HCT116 (cell line): ENCODE measurements at regions not wholly inside any gene's neighbourhood (a gene's known extent, or its start where the extent isn't known, plus 50 kb on each side); places are given as distances from the start of the nearest gene placed in this dataset.

Experiments used
- ATAC-seq: fragments of 200-7000 bp; cut with Tn5 transposase; 2 replicates; pipeline ENCODE4 v1.9.1; 2020; ENCODE audit warnings: mild to moderate bottlenecking, moderate library complexity
- BruUV-seq: library from RNA; stranded (reverse); fragments of 400-500 nt; replicated peaks from 2 replicates; lab custom pipeline; 2021; lab: Mats Ljungman, UMichigan
- CTCF ChIA-PET: fragments of 300-600 bp; sonication (Branson Sonifier 250); formaldehyde crosslinking; loops from one replicate; lab custom pipeline; 2021; ENCODE audit warnings: antibody characterized with exemption; lab: Charles Lee
- POLR2A ChIA-PET: fragments of 300-600, 350-600 bp; sonication (Branson Sonifier 250); formaldehyde crosslinking; loops from one replicate; lab custom pipeline; 2021; ENCODE audit warnings: antibody characterized with exemption; lab: Charles Lee
- RAD21 ChIA-PET, 2 experiments: fragments of 300-600 bp; sonication (Branson Sonifier 250); formaldehyde crosslinking; loops; one replicate each; lab custom pipeline; 2023; ENCODE audit warnings: low total read pairs in 2 of 2; ENCODE audit not compliant: uncharacterized antibody in 2 of 2, unreplicated experiment in 2 of 2, low non-redundant PET in 1 of 2; lab: Charles Lee
- DNase-seq: peaks from one replicate; pipeline ENCODE4 v3.0.0-alpha.2; 2010; ENCODE audit warnings: low read depth, low spot score
- H2AFZ ChIP-seq: fragments of 200-600 bp; shearing (Covaris generic), sonication (generic); 2 replicates; pipeline ENCODE4 v1.6.1; 2017; ENCODE audit warnings: low read depth, mixed run types, mixed read lengths, antibody characterized with exemption, low read length; ENCODE audit not compliant: poor library complexity, severe bottlenecking
- H3K27ac ChIP-seq: 2 replicates; pipeline ENCODE4 v1.5.1; 2012; ENCODE audit warnings: low read depth, low read length
- H3K27me3 ChIP-seq: fragments of 200-600 bp; sonication (generic); 2 replicates; pipeline ENCODE4 v1.6.1; 2016; ENCODE audit warnings: mixed run types, low read length, mixed read lengths; ENCODE audit not compliant: insufficient read depth
- H3K36me3 ChIP-seq, 2 experiments: fragments of 200-500 bp in 1 of 2; fragments of 200-600 bp in 1 of 2; sonication (Bioruptor generic) in 1 of 2; sonication (generic) in 1 of 2; 2 replicates each; pipeline versions ENCODE4 v1.5.1 to v1.6.1; 2014 to 2016; ENCODE audit warnings: low read length in 2 of 2, inconsistent platforms in 1 of 2, mixed read lengths in 1 of 2, mixed run types in 1 of 2; ENCODE audit not compliant: insufficient read depth in 2 of 2, control insufficient read depth in 1 of 2
- H3K4me1 ChIP-seq, 2 experiments: fragments of 200-600 bp in 1 of 2; sonication (generic) in 1 of 2; 2 replicates each; pipeline versions ENCODE4 v1.5.1 to v1.6.1; 2012 to 2017; ENCODE audit warnings: low read length in 2 of 2, inconsistent platforms in 1 of 2, mild to moderate bottlenecking in 1 of 2, mixed read lengths in 1 of 2, mixed run types in 1 of 2, moderate library complexity in 1 of 2; ENCODE audit not compliant: insufficient read depth in 2 of 2, control insufficient read depth in 1 of 2
- H3K4me2 ChIP-seq: fragments of 200-600 bp; sonication (generic); 2 replicates; pipeline ENCODE4 v1.6.1; 2017; ENCODE audit warnings: mixed run types, low read length, mixed read lengths
- H3K4me3 ChIP-seq, 2 experiments: fragments of 200-600 bp in 1 of 2; sonication (generic) in 1 of 2; replicated peaks in 1 of 2; 2 replicates each; pipeline ENCODE4 v1.5.1; 2011 to 2016; ENCODE audit warnings: low read length in 2 of 2, control low read depth in 1 of 2, low read depth in 1 of 2, mild to moderate bottlenecking in 1 of 2, mixed read lengths in 1 of 2, mixed run types in 1 of 2
- H3K79me2 ChIP-seq: fragments of 200-600 bp; sonication (generic); 2 replicates; pipeline ENCODE4 v1.6.1; 2017; ENCODE audit warnings: mild to moderate bottlenecking, mixed run types, low read length, moderate library complexity, mixed read lengths; ENCODE audit not compliant: insufficient read depth
- H3K9ac ChIP-seq: fragments of 200-600 bp; sonication (generic); 2 replicates; pipeline ENCODE4 v1.6.1; 2016; ENCODE audit warnings: low read length, mixed read lengths
- H3K9me2 ChIP-seq: fragments of 200-600 bp; sonication (generic), shearing (Covaris generic); 2 replicates; pipeline ENCODE4 v1.6.1; 2017; ENCODE audit warnings: mixed run types, mild to moderate bottlenecking, moderate library complexity; ENCODE audit not compliant: insufficient read depth
- H3K9me3 ChIP-seq, 2 experiments: fragments of 200-500 bp in 1 of 2; fragments of 200-600 bp in 1 of 2; sonication (Bioruptor generic) in 1 of 2; sonication (generic) in 1 of 2; 2 replicates each; pipeline ENCODE4 v1.6.1; 2014 to 2017; ENCODE audit warnings: low read length in 2 of 2, mixed read lengths in 2 of 2, inconsistent platforms in 1 of 2, low read depth in 1 of 2, mild to moderate bottlenecking in 1 of 2, mixed run types in 1 of 2, moderate library complexity in 1 of 2; ENCODE audit not compliant: control insufficient read depth in 1 of 2, insufficient read depth in 1 of 2
- H4K20me1 ChIP-seq: fragments of 200-600 bp; sonication (generic), shearing (Covaris generic); 2 replicates; pipeline ENCODE4 v1.6.1; 2017; ENCODE audit warnings: mixed run types, mild to moderate bottlenecking, moderate library complexity; ENCODE audit not compliant: insufficient read depth
- ATF3 ChIP-seq: IDR thresholded peaks from 2 replicates; pipeline ENCODE4 v1.6.1; 2012
- CBX3 ChIP-seq: IDR thresholded peaks from 2 replicates; pipeline ENCODE4 v1.6.1; 2012; ENCODE audit warnings: low read depth
- CEBPB ChIP-seq: IDR thresholded peaks from 2 replicates; pipeline ENCODE4 v1.6.1; 2012; ENCODE audit warnings: low read depth
- EGR1 ChIP-seq: IDR thresholded peaks from 2 replicates; pipeline ENCODE4 v1.6.1; 2012; ENCODE audit warnings: low read depth
- ELF1 ChIP-seq: IDR thresholded peaks from 2 replicates; pipeline ENCODE4 v1.6.1; 2012; ENCODE audit warnings: low read depth, borderline replicate concordance
- EZH2phosphoT487 ChIP-seq: fragments of 200-600 bp; IDR thresholded peaks from 2 replicates; pipeline ENCODE4 v1.6.1; 2018; ENCODE audit warnings: antibody characterized with exemption, borderline replicate concordance
- FOSL1 ChIP-seq: IDR thresholded peaks from 2 replicates; pipeline ENCODE4 v1.6.1; 2012; ENCODE audit warnings: low read depth
- JUND ChIP-seq: IDR thresholded peaks from 2 replicates; pipeline ENCODE4 v1.6.1; 2012
- MAX ChIP-seq: IDR thresholded peaks from 2 replicates; pipeline ENCODE4 v1.6.1; 2012
- POLR2A ChIP-seq: IDR thresholded peaks from 2 replicates; pipeline ENCODE4 v1.7.0; 2011; ENCODE audit warnings: borderline replicate concordance; ENCODE audit not compliant: insufficient read depth, insufficient read length; ENCODE audit errors: extremely low read depth
- SIN3A ChIP-seq: IDR thresholded peaks from 2 replicates; pipeline ENCODE4 v1.6.1; 2012; ENCODE audit warnings: low read depth
- SP1 ChIP-seq: IDR thresholded peaks from 2 replicates; pipeline ENCODE4 v1.6.1; 2012; ENCODE audit warnings: low read depth
- TCF7L2 ChIP-seq: IDR thresholded peaks from 2 replicates; pipeline ENCODE4 v1.7.0; 2011; ENCODE audit warnings: borderline replicate concordance, inconsistent platforms; ENCODE audit not compliant: insufficient read depth, insufficient read length; ENCODE audit errors: extremely low read depth
- ZBTB33 ChIP-seq: IDR thresholded peaks from 2 replicates; pipeline ENCODE4 v1.6.1; 2011; ENCODE audit warnings: mild to moderate bottlenecking, low read length, moderate library complexity; ENCODE audit not compliant: insufficient replicate concordance; ENCODE audit errors: extremely low read depth
- ZFX ChIP-seq: fragments of 450-650 bp; IDR thresholded peaks from 2 replicates; pipeline ENCODE4 v1.6.1; 2017
- intact Hi-C: fragments of 100-400 bp; cut with micrococcal nuclease; formaldehyde crosslinking; loops from 2 replicates; pipeline ENCODE4 v1.10.0; 2022

- Histone ChIP-seq H2AFZ (peak overlapping the region; percentile 42), H3K27ac (no peak overlapping the region), H3K4me2 (peak overlapping the region; percentile 38), H3K9me3 (peaks cover 3 to 12% of the 10 kb centered on the region in 2 experiments; a peak in 1 of 4 replicates), H3K27me3 (no peaks in the 10 kb centered on the region), H3K4me1 (peaks cover 0 to 8% of the 10 kb centered on the region in 2 experiments; a peak in 2 of 4 replicates), H4K20me1 (no peaks in the 10 kb centered on the region), H3K36me3 (no peaks in the 10 kb centered on the region), H3K9me2 (no peaks in the 10 kb centered on the region), H3K4me3 (no peak overlapping the region), H3K79me2 (no peaks in the 10 kb centered on the region), H3K9ac (no peak overlapping the region)
- DNase-seq (no peak), ATAC-seq (peak; percentile 74)
- TF ChIP-seq ATF3, result no peak
- no peak for TF ChIP-seq CEBPB
- TF ChIP-seq MAX, result no peak
- no peak for TF ChIP-seq CBX3
- TF ChIP-seq POLR2A, result no peak
- no peak for TF ChIP-seq ELF1
- no peak for TF ChIP-seq EGR1
- TF ChIP-seq EZH2phosphoT487, result no peak
- TF ChIP-seq FOSL1, result peak; percentile 37; the same call in 1 of the 2 replicates
- no peak for TF ChIP-seq SP1
- TF ChIP-seq SIN3A, result no peak
- TF ChIP-seq ZFX, result no peak
- no peak for TF ChIP-seq TCF7L2
- TF ChIP-seq ZBTB33, result no peak
- TF ChIP-seq JUND, result 0 out of 2 replicates have a peak, but pooled peaks have one; percentile 18
- POLR2A ChIA-PET, result no interaction called here
- intact Hi-C loops, result no loop called here
- RAD21 ChIA-PET, result no interaction called here
- CTCF ChIA-PET, result interaction anchor here (0.6 kb wide), 1 partner anchor 79 kb away, joined by 3 read pairs; no protein-coding TSS in a partner anchor
- BruUV-seq, result no TSS peak
Observed at GRCh38 chr7:73941836-73942551, 81.0 kb downstream of the TMEM270 start.
